ENCODE measurements at regions not wholly inside any gene's neighbourhood (a gene's known extent, or its start where the extent isn't known, plus 50 kb on each side); places are given as distances from the start of the nearest gene placed in this dataset.

- H3K4me1 ChIP-seq (ENCODE audit: low read depth), result no peaks in the 10 kb centered on the region
- ATAC-seq (no peak), DNase-seq (no peak)
- no peaks in the 10 kb centered on the region for H3K36me3 ChIP-seq (ENCODE audit: low read depth)
- H3K9me3 ChIP-seq, result no peaks in the 10 kb centered on the region
- H3K4me3 ChIP-seq, result no peak overlapping the region
- intact Hi-C loops (cut with DNase I, micrococcal nuclease), result no loop called here
- no peak for TF ChIP-seq CTCF (IDR thresholded peaks at IDR 0.05)
Measured at GRCh38 chr4:59058543-59058942, 1948.4 kb upstream of the IGFBP7 start.

- no peaks in the 10 kb centered on the region for H3K9me3 ChIP-seq
- intact Hi-C loops (cut with DNase I, micrococcal nuclease), result no loop called here
- H3K4me3 ChIP-seq, result no peak overlapping the region
- no peaks in the 10 kb centered on the region for H3K4me1 ChIP-seq (ENCODE audit: low read depth)
- H3K36me3 ChIP-seq (ENCODE audit: low read depth), result no peaks in the 10 kb centered on the region
- no peak for TF ChIP-seq CTCF (IDR thresholded peaks at IDR 0.05)
- DNase-seq (no peak), ATAC-seq (no peak)
Measured at GRCh38 chr4:59060002-59060846, 1950.0 kb upstream of the IGFBP7 start.

GRCh38 chr4:59060895-59061294 lies 1950.7 kb upstream of the IGFBP7 start:
- no peak for TF ChIP-seq CTCF (IDR thresholded peaks at IDR 0.05)
- DNase-seq, result no peak
- H3K4me1 ChIP-seq (ENCODE audit: low read depth), result no peaks in the 10 kb centered on the region
- no peak for ATAC-seq
- no peaks in the 10 kb centered on the region for H3K9me3 ChIP-seq
- no peaks in the 10 kb centered on the region for H3K36me3 ChIP-seq (ENCODE audit: low read depth)
- no peak overlapping the region for H3K4me3 ChIP-seq
- intact Hi-C loops (cut with DNase I, micrococcal nuclease), result no loop called here

GRCh38 chr4:59063015-59063720 lies 1953.0 kb upstream of the IGFBP7 start:
- ATAC-seq (no peak), DNase-seq (no peak)
- TF ChIP-seq CTCF (IDR thresholded peaks at IDR 0.05), result no peak
- Histone ChIP-seq H3K4me1 (ENCODE audit: low read depth) (no peaks in the 10 kb centered on the region), H3K36me3 (ENCODE audit: low read depth) (no peaks in the 10 kb centered on the region), H3K9me3 (no peaks in the 10 kb centered on the region), H3K4me3 (no peak overlapping the region)
- intact Hi-C loops (cut with DNase I, micrococcal nuclease), result no loop called here

DNA sequence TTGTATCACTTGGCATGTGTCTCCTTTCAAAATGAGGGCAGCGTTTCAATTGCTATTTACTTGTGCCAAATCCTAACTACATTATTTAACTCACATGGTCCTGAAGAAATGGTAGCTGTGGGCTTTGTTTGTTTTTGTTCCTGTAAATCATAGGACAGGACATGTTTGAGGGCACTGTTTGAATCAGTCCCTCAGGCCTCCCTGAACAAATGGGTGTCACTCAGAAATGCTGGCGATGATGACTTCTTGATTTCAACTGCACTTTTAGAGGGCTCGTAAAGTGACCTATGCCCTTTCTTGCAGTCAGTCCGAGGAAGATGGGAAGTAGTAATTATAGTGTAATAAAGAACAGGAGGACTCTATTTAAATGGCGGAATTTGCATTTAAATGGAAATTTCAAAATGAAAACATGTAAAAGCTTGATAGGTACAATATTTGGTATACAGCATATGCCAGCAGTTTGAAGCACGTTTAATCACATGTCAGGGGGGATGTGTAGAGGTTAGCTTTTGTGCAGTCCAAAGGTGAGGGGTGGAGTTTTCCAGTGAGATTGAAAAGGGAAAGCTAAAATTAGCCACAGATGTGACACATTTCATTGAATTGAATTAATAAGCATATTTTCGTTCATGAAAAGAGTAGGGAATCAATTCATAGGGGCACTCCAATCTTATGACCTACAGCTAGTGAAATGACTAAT lies 1958.7 kb upstream of the IGFBP7 start:
- Histone ChIP-seq H3K4me1 (ENCODE audit: low read depth) (no peaks in the 10 kb centered on the region), H3K4me3 (no peak overlapping the region), H3K9me3 (no peaks in the 10 kb centered on the region), H3K36me3 (ENCODE audit: low read depth) (no peaks in the 10 kb centered on the region)
- no peak for DNase-seq
- ATAC-seq, result no peak
- intact Hi-C loops (cut with DNase I, micrococcal nuclease), result no loop called here
- TF ChIP-seq CTCF (IDR thresholded peaks at IDR 0.05), result no peak
